Ovary (tissue), 3 donors: ENCODE measurements at regions not wholly inside any gene's neighbourhood (a gene's known extent, or its start where the extent isn't known, plus 50 kb on each side); places are given as distances from the start of the nearest gene placed in this dataset.

Source experiments
- CTCF ChIP-seq, 3 donors: fragments of 450-650 bp in 2 of 3; fragments of 200-600 bp in 1 of 3; IDR thresholded peaks; one replicate each; pipeline versions ENCODE4 v1.5.1 to v1.8.0; 2016 to 2022; ENCODE audit warnings: antibody characterized with exemption in 3 of 3, mild to moderate bottlenecking in 1 of 3
- POLR2A ChIP-seq: fragments of 450-650 bp; IDR thresholded peaks from one replicate; pipeline ENCODE4 v1.6.1; 2017; ENCODE audit warnings: antibody characterized with exemption, mild to moderate bottlenecking, moderate library complexity
- donor health status: DM: no; HTN: no; CAD: no.

- TF ChIP-seq POLR2A = no peak
- no peak for TF ChIP-seq CTCF (IDR thresholded peaks at IDR 0.05)
These were observed 1045.9 kb downstream of the VRK1 start for GRCh38 chr14:97843066-97843465.
